ENCODE measurements at regions not wholly inside any gene's neighbourhood (a gene's known extent, or its start where the extent isn't known, plus 50 kb on each side); places are given as distances from the start of the nearest gene placed in this dataset.

- no peak overlapping the region for H3K27ac ChIP-seq
- H3K79me2 ChIP-seq: no peaks in the 10 kb centered on the region
- WGBS (ENCODE audit: low lambda C conversion rate, missing lambda C conversion rate): 76% methylated on average over 6 of the region's 6 CpGs
- H3K36me3 ChIP-seq (replicated peaks; ENCODE audit: insufficient read depth, low read depth): no peaks in the 10 kb centered on the region
- H2AFZ ChIP-seq: no peak overlapping the region
- no peaks in the 10 kb centered on the region for H3K9me2 ChIP-seq (replicated peaks; ENCODE audit: insufficient read depth)
- no peak overlapping the region for H3K4me2 ChIP-seq
- H3K27me3 ChIP-seq: no peaks in the 10 kb centered on the region
- H3K9me3 ChIP-seq (ENCODE audit: low read depth): no peaks in the 10 kb centered on the region
- DNase-seq (ENCODE audit: low spot score): no peak
- H4K20me1 ChIP-seq (ENCODE audit: insufficient read depth, poor library complexity, severe bottlenecking): no peaks in the 10 kb centered on the region
- H3K4me3 ChIP-seq: no peak overlapping the region
- no peak for TF ChIP-seq EZH2 (IDR thresholded peaks at IDR 0.05; ENCODE audit: borderline replicate concordance)
- no peaks in the 10 kb centered on the region for H3K4me1 ChIP-seq (ENCODE audit: insufficient read depth)
Observed at GRCh38 chr17:72365857-72366414, 245.1 kb downstream of the SOX9 start.

DNA sequence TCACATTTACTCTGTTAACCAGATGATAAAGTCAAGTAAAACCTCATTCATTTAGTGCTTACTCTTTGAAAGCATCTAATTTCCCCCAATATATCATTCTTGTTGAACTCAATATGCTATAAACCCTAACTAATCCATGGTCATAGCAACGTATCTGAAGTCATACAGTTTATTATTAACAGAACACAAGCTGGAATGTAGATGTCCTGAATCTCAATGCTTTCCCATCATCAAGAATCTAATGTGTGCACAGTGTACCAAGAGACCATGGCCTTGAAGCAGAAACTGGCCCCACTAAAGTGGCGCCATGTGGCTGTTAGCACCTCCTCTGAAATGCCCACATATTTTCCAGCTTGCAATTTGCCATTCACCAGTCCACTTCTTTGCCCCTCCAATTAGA lies 245.8 kb downstream of the SOX9 start:
- H3K27me3 ChIP-seq: no peaks in the 10 kb centered on the region
- H3K79me2 ChIP-seq: no peaks in the 10 kb centered on the region
- H3K9me2 ChIP-seq (replicated peaks; ENCODE audit: insufficient read depth): no peaks in the 10 kb centered on the region
- H3K4me2 ChIP-seq: no peak overlapping the region
- no peak overlapping the region for H3K4me3 ChIP-seq
- H3K27ac ChIP-seq: no peak overlapping the region
- no peaks in the 10 kb centered on the region for H3K9me3 ChIP-seq (ENCODE audit: low read depth)
- no peaks in the 10 kb centered on the region for H3K4me1 ChIP-seq (ENCODE audit: insufficient read depth)
- no peak for DNase-seq (ENCODE audit: low spot score)
- H4K20me1 ChIP-seq (ENCODE audit: insufficient read depth, poor library complexity, severe bottlenecking): no peaks in the 10 kb centered on the region
- H3K36me3 ChIP-seq (replicated peaks; ENCODE audit: insufficient read depth, low read depth): no peaks in the 10 kb centered on the region
- TF ChIP-seq, protein P1, sequence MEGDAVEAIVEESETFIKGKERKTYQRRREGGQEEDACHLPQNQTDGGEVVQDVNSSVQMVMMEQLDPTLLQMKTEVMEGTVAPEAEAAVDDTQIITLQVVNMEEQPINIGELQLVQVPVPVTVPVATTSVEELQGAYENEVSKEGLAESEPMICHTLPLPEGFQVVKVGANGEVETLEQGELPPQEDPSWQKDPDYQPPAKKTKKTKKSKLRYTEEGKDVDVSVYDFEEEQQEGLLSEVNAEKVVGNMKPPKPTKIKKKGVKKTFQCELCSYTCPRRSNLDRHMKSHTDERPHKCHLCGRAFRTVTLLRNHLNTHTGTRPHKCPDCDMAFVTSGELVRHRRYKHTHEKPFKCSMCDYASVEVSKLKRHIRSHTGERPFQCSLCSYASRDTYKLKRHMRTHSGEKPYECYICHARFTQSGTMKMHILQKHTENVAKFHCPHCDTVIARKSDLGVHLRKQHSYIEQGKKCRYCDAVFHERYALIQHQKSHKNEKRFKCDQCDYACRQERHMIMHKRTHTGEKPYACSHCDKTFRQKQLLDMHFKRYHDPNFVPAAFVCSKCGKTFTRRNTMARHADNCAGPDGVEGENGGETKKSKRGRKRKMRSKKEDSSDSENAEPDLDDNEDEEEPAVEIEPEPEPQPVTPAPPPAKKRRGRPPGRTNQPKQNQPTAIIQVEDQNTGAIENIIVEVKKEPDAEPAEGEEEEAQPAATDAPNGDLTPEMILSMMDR (IDR thresholded peaks at IDR 0.05; ENCODE audit: poor library complexity): no peak
- TF ChIP-seq EZH2 (IDR thresholded peaks at IDR 0.05; ENCODE audit: borderline replicate concordance) (no peak), EZH2phosphoT487 (IDR thresholded peaks at IDR 0.05; ENCODE audit: low read depth, severe bottlenecking, unreplicated experiment) (no peak)
- H2AFZ ChIP-seq: no peak overlapping the region
- WGBS (ENCODE audit: low lambda C conversion rate, missing lambda C conversion rate): 90% methylated on average over 2 of the region's 2 CpGs

DNA sequence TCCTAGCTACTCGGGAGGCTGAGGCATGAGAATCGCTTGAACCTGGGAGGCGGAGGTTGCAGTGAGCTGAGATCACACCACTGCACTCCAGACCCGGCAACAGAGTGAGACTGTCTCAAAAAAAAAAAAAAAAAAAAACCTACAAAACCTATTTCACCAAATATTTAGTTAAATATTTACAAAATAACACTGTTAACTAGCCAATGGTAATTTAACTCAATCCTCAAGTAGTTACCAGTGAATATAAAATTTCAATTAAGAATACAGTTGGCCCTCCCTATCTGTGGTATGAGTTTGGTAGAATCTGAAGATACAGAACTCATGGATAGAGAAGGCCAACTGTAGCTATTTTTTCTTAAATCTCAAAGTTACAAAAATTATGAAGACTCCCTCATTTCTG lies 247.4 kb downstream of the SOX9 start:
- no peaks in the 10 kb centered on the region for H3K79me2 ChIP-seq
- H3K27me3 ChIP-seq: no peaks in the 10 kb centered on the region
- TF ChIP-seq EZH2phosphoT487 (IDR thresholded peaks at IDR 0.05; ENCODE audit: low read depth, severe bottlenecking, unreplicated experiment): no peak
- TF ChIP-seq EZH2 (IDR thresholded peaks at IDR 0.05; ENCODE audit: borderline replicate concordance): no peak
- TF ChIP-seq, protein P1 (IDR thresholded peaks at IDR 0.05; ENCODE audit: poor library complexity): no peak
- H4K20me1 ChIP-seq (ENCODE audit: insufficient read depth, poor library complexity, severe bottlenecking): no peaks in the 10 kb centered on the region
- H3K4me1 ChIP-seq (ENCODE audit: insufficient read depth): no peaks in the 10 kb centered on the region
- H2AFZ ChIP-seq: no peak overlapping the region
- no peaks in the 10 kb centered on the region for H3K9me2 ChIP-seq (replicated peaks; ENCODE audit: insufficient read depth)
- DNase-seq (ENCODE audit: low spot score): no peak
- H3K36me3 ChIP-seq (replicated peaks; ENCODE audit: insufficient read depth, low read depth): no peaks in the 10 kb centered on the region
- H3K4me2 ChIP-seq: no peak overlapping the region
- H3K4me3 ChIP-seq: no peak overlapping the region
- no peaks in the 10 kb centered on the region for H3K9me3 ChIP-seq (ENCODE audit: low read depth)
- H3K27ac ChIP-seq: no peak overlapping the region
- WGBS (ENCODE audit: low lambda C conversion rate, missing lambda C conversion rate): 94% methylated on average over 3 of the region's 4 CpGs

DNA sequence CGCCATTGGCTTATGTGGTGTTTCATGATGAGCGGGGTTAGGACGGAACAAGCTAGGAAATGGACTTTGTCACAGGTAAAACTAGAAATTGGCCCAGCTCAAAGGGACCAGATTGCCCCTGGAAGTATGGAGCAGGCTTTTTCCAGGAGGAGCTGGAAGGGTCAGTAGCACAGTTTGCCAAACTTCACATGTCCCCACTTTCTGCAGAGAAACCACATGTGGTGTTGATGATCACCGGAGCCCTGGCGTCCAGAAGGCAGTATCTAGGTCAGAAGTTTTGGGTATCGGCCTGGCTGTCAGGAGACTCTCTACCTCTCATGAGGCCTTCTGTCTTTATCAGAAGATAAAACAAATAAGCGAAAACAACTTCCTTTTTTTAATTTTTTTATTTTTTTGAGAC lies 248.5 kb downstream of the SOX9 start:
- WGBS (ENCODE audit: low lambda C conversion rate, missing lambda C conversion rate): 97% methylated on average over 7 of the region's 7 CpGs

More for the DNA sequence above, 248.5 kb downstream of the SOX9 start:
- H4K20me1 ChIP-seq (ENCODE audit: insufficient read depth, poor library complexity, severe bottlenecking): no peaks in the 10 kb centered on the region
- peaks cover 5% of the 10 kb centered on the region for H3K4me1 ChIP-seq (ENCODE audit: insufficient read depth)
- H3K27me3 ChIP-seq: no peaks in the 10 kb centered on the region
- no peak overlapping the region for H3K27ac ChIP-seq
- H3K4me3 ChIP-seq: no peak overlapping the region
- TF ChIP-seq EZH2 (IDR thresholded peaks at IDR 0.05; ENCODE audit: borderline replicate concordance) (no peak), EZH2phosphoT487 (IDR thresholded peaks at IDR 0.05; ENCODE audit: low read depth, severe bottlenecking, unreplicated experiment) (no peak)
- TF ChIP-seq, protein P1 (IDR thresholded peaks at IDR 0.05; ENCODE audit: poor library complexity): no peak
- no peak for DNase-seq (ENCODE audit: low spot score)
- H3K4me2 ChIP-seq: no peak overlapping the region
- H3K36me3 ChIP-seq (replicated peaks; ENCODE audit: insufficient read depth, low read depth): no peaks in the 10 kb centered on the region
- no peaks in the 10 kb centered on the region for H3K79me2 ChIP-seq
- H2AFZ ChIP-seq: no peak overlapping the region
- no peaks in the 10 kb centered on the region for H3K9me3 ChIP-seq (ENCODE audit: low read depth)
- no peaks in the 10 kb centered on the region for H3K9me2 ChIP-seq (replicated peaks; ENCODE audit: insufficient read depth)
